H9 (cell line): ENCODE measurements at regions not wholly inside any gene's neighbourhood (a gene's known extent, or its start where the extent isn't known, plus 50 kb on each side); places are given as distances from the start of the nearest gene placed in this dataset.

Source experiments
- DNase-seq: peaks from one replicate; pipeline ENCODE4 v3.0.0-alpha.2; 2017
- H2AFZ ChIP-seq: one replicate; pipeline ENCODE4 v1.6.1; 2013; ENCODE audit warnings: mild to moderate bottlenecking, low read length, control low read depth, moderate library complexity
- H2AK5ac ChIP-seq: 2 replicates; pipeline ENCODE4 v1.6.1; 2013; ENCODE audit warnings: low read length, control low read depth, mixed read lengths; ENCODE audit not compliant: insufficient read length
- H2BK120ac ChIP-seq: one replicate; pipeline ENCODE4 v1.6.1; 2013; ENCODE audit warnings: low read depth, mild to moderate bottlenecking, low read length, control low read depth, inconsistent platforms; ENCODE audit not compliant: poor library complexity, severe bottlenecking
- H2BK12ac ChIP-seq: 2 replicates; pipeline ENCODE4 v1.6.1; 2013; ENCODE audit warnings: low read length, control low read depth, mixed read lengths, low read depth; ENCODE audit not compliant: insufficient read length
- H2BK15ac ChIP-seq: 2 replicates; pipeline ENCODE4 v1.6.1; 2013; ENCODE audit warnings: low read depth, low read length, control low read depth
- H2BK20ac ChIP-seq: one replicate; pipeline ENCODE4 v1.6.1; 2013; ENCODE audit warnings: low read depth, mild to moderate bottlenecking, low read length, control low read depth, inconsistent platforms; ENCODE audit not compliant: poor library complexity, severe bottlenecking
- H2BK5ac ChIP-seq: 2 replicates; pipeline ENCODE4 v1.6.1; 2013; ENCODE audit warnings: low read length, control low read depth, mixed read lengths; ENCODE audit not compliant: insufficient read length
- H3K14ac ChIP-seq: 2 replicates; pipeline ENCODE4 v1.6.1; 2013; ENCODE audit warnings: low read length, control low read depth; ENCODE audit not compliant: insufficient read depth
- H3K18ac ChIP-seq: 2 replicates; pipeline ENCODE4 v1.6.1; 2013; ENCODE audit warnings: low read depth, mild to moderate bottlenecking, mixed read lengths, low read length, control low read depth; ENCODE audit not compliant: insufficient read length
- H3K23ac ChIP-seq: 2 replicates; pipeline ENCODE4 v1.6.1; 2013; ENCODE audit warnings: low read length, control low read depth, mixed read lengths, low read depth; ENCODE audit not compliant: insufficient read length
- H3K23me2 ChIP-seq: 2 replicates; pipeline ENCODE4 v1.6.1; 2013; ENCODE audit warnings: low read depth, mild to moderate bottlenecking, mixed read lengths, low read length, control low read depth; ENCODE audit not compliant: insufficient read length, poor library complexity, severe bottlenecking
- H3K27ac ChIP-seq: 2 replicates; pipeline ENCODE4 v1.5.1; 2013; ENCODE audit warnings: low read length, control low read depth, mixed read lengths, low read depth; ENCODE audit not compliant: insufficient read length
- H3K27me3 ChIP-seq: 2 replicates; pipeline ENCODE4 v1.6.1; 2013; ENCODE audit warnings: low read length, control low read depth, inconsistent platforms; ENCODE audit not compliant: insufficient read depth
- H3K4ac ChIP-seq: 2 replicates; pipeline ENCODE4 v1.6.1; 2013; ENCODE audit warnings: low read depth, mild to moderate bottlenecking, control low read depth, inconsistent platforms, low read length, moderate library complexity
- H3K4me1 ChIP-seq: 2 replicates; pipeline ENCODE4 v1.6.1; 2013; ENCODE audit warnings: low read length, control low read depth, inconsistent platforms; ENCODE audit not compliant: insufficient read depth
- H3K4me2 ChIP-seq: 2 replicates; pipeline ENCODE4 v1.6.1; 2013; ENCODE audit warnings: low read length, control low read depth, mixed read lengths; ENCODE audit not compliant: insufficient read length, insufficient read depth
- H3K56ac ChIP-seq: 2 replicates; pipeline ENCODE4 v1.6.1; 2013; ENCODE audit warnings: low read depth, mild to moderate bottlenecking, mixed read lengths, low read length, control low read depth; ENCODE audit not compliant: insufficient read length
- H3K79me1 ChIP-seq: 2 replicates; pipeline ENCODE4 v1.6.1; 2013; ENCODE audit warnings: low read depth, mild to moderate bottlenecking, moderate library complexity, low read length, control low read depth, inconsistent platforms; ENCODE audit not compliant: insufficient read depth, poor library complexity, severe bottlenecking
- H3K79me2 ChIP-seq: 2 replicates; pipeline ENCODE4 v1.6.1; 2013; ENCODE audit warnings: low read length, control low read depth, inconsistent platforms; ENCODE audit not compliant: insufficient read depth
- H3K9ac ChIP-seq: 2 replicates; pipeline ENCODE4 v1.6.1; 2013; ENCODE audit warnings: low read length, control low read depth, mixed read lengths; ENCODE audit not compliant: insufficient read length; ENCODE audit errors: extremely low read depth
- H3K9me3 ChIP-seq: one replicate; pipeline ENCODE4 v1.6.1; 2013; ENCODE audit warnings: low read depth, low read length, inconsistent platforms; ENCODE audit not compliant: control insufficient read depth
- H3T11ph ChIP-seq: one replicate; pipeline ENCODE4 v1.6.1; 2013; ENCODE audit warnings: mild to moderate bottlenecking, low read length, control low read depth, inconsistent platforms
- H4K20me1 ChIP-seq: one replicate; pipeline ENCODE4 v1.6.1; 2013; ENCODE audit not compliant: control insufficient read depth, insufficient read length, insufficient read depth
- H4K5ac ChIP-seq: 2 replicates; pipeline ENCODE4 v1.6.1; 2013; ENCODE audit warnings: low read depth, mild to moderate bottlenecking, mixed read lengths, low read length, control low read depth; ENCODE audit not compliant: insufficient read length
- H4K8ac ChIP-seq: replicated peaks from 2 replicates; pipeline ENCODE4 v1.6.1; 2013; ENCODE audit warnings: low read length, control low read depth, mixed read lengths, low read depth; ENCODE audit not compliant: insufficient read length
- H4K91ac ChIP-seq: 2 replicates; pipeline ENCODE4 v1.6.1; 2013; ENCODE audit warnings: low read depth, mild to moderate bottlenecking, moderate library complexity, mixed read lengths, low read length, control low read depth; ENCODE audit not compliant: insufficient read length
- H3K27ac Mint-ChIP-seq, 3 experiments: 2 replicates in 2 of 3; 3 replicates in 1 of 3; pipeline ENCODE4 v1.8.0; 2020 to 2021; ENCODE audit warnings: mixed read lengths in 3 of 3, mild to moderate bottlenecking in 1 of 3, moderate library complexity in 1 of 3
- H3K27me3 Mint-ChIP-seq: 2 replicates; pipeline ENCODE4 v1.8.0; 2021; ENCODE audit warnings: low read depth, mild to moderate bottlenecking, moderate library complexity, mixed read lengths
- H3K36me3 Mint-ChIP-seq, 3 experiments: 2 replicates in 2 of 3; 3 replicates in 1 of 3; pipeline ENCODE4 v1.8.0; 2020 to 2021; ENCODE audit warnings: low read depth in 3 of 3, mixed read lengths in 3 of 3; ENCODE audit not compliant: insufficient read depth in 1 of 3
- H3K4me1 Mint-ChIP-seq, 2 experiments: 2 replicates each; pipeline ENCODE4 v1.8.0; 2020; ENCODE audit warnings: mixed read lengths in 2 of 2
- H3K4me3 Mint-ChIP-seq, 2 experiments: 2 replicates in 1 of 2; 3 replicates in 1 of 2; pipeline ENCODE4 v1.8.0; 2020 to 2021; ENCODE audit warnings: mild to moderate bottlenecking in 2 of 2, mixed read lengths in 2 of 2, moderate library complexity in 1 of 2
- H3K9me3 Mint-ChIP-seq, 2 experiments: 2 replicates in 1 of 2; 3 replicates in 1 of 2; pipeline ENCODE4 v1.8.0; 2020; ENCODE audit warnings: mild to moderate bottlenecking in 2 of 2, mixed read lengths in 2 of 2, moderate library complexity in 1 of 2
- CTCF ChIP-seq: fragments of 200-600 bp; sonication (generic); conservative IDR thresholded peaks from 3 replicates; pipeline ENCODE4 v1.8.0; 2021; ENCODE audit warnings: antibody characterized with exemption, mild to moderate bottlenecking
- WGBS: extraction: QIAGEN DNeasy Blood & Tissue Kit; methylation state at CpG from one replicate; pipeline ENCODE4 v1.1.7; 2013; ENCODE audit warnings: missing lambda C conversion rate, low lambda C conversion rate, mixed read lengths; ENCODE audit not compliant: insufficient read length; ENCODE audit errors: extremely low coverage; 5-methylcytosine and 5-hydroxymethylcytosine counted together

DNA sequence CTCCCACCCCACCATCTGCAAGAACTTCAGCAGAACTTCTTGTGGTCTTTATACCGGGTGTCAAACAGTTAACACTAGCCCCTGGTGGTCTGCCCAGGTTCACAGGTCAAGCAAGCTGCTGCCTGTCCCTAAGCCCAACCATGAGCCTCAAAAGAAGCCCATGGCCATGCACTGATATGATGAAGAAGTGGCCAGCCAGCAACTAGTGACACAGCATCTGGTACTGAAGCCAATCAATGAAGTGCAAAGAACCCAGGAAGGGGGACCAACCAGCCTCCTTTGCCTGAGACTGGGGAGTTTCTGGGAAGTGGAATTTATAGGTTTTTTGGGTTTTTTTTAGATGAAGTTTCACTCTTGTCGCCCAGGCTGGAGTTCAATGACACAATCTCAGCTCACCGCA is 127.8 kb downstream of the MAFB start:
- no peak for TF ChIP-seq CTCF
- H2BK20ac ChIP-seq = no peak overlapping the region
- H2BK120ac ChIP-seq = no peak overlapping the region
- Mint-ChIP-seq H3K9me3 (no peaks in the 10 kb centered on the region), H3K27ac (no peak overlapping the region), H3K4me1 (peaks cover 4 to 6% of the 10 kb centered on the region in 2 experiments; a peak in 2 of 4 replicates), H3K4me3 (no peak overlapping the region), H3K27me3 (peaks cover 3% of the 10 kb centered on the region), H3K36me3 (no peaks in the 10 kb centered on the region; a peak in 1 of 7 replicates)
- WGBS = no CpG with 5 or more reads among the region's 3 CpGs
- no peak overlapping the region for H3K4me2 ChIP-seq
- no peak overlapping the region for H4K91ac ChIP-seq
- H4K8ac ChIP-seq = no peak overlapping the region
- H2AFZ ChIP-seq = no peak overlapping the region
- no peak overlapping the region for H3K27ac ChIP-seq
- H3K4ac ChIP-seq = no peak overlapping the region
- no peak overlapping the region for H3K23ac ChIP-seq
- H2BK5ac ChIP-seq = no peak overlapping the region
- no peaks in the 10 kb centered on the region for H3K79me2 ChIP-seq
- no peak overlapping the region for H2BK12ac ChIP-seq
- DNase-seq = no peak
- H3T11ph ChIP-seq = no peak overlapping the region
- no peaks in the 10 kb centered on the region for H4K20me1 ChIP-seq
- no peaks in the 10 kb centered on the region for H3K27me3 ChIP-seq
- H3K4me1 ChIP-seq = no peaks in the 10 kb centered on the region
- no peak overlapping the region for H3K9ac ChIP-seq
- H3K23me2 ChIP-seq = no peaks in the 10 kb centered on the region
- H3K9me3 ChIP-seq = no peaks in the 10 kb centered on the region
- no peak overlapping the region for H3K18ac ChIP-seq
- no peaks in the 10 kb centered on the region for H3K79me1 ChIP-seq
- H3K14ac ChIP-seq = no peak overlapping the region
- no peak overlapping the region for H2AK5ac ChIP-seq
- no peak overlapping the region for H4K5ac ChIP-seq
- H3K56ac ChIP-seq = no peak overlapping the region
- H2BK15ac ChIP-seq = no peak overlapping the region
